C4-2B (cell line): ENCODE measurements at regions not wholly inside any gene's neighbourhood (a gene's known extent, or its start where the extent isn't known, plus 50 kb on each side); places are given as distances from the start of the nearest gene placed in this dataset.
"Not testable (repeated sequence)": the region's sequence is repeated elsewhere in the genome, so short reads cannot be mapped to it uniquely, and the experiment has no call there.

ENCODE experiments used
- CTCF ChIP-seq: fragments of 450-650 bp; conservative IDR thresholded peaks from 2 replicates; pipeline ENCODE4 v1.5.1; 2017; ENCODE audit warnings: mild to moderate bottlenecking
- ZFX ChIP-seq: fragments of 450-650 bp; IDR thresholded peaks from 2 replicates; pipeline ENCODE4 v1.6.1; 2017

GRCh38 chr5:158494044-158494443 is 605.7 kb downstream of the EBF1 start:
- not testable (repeated sequence) for TF ChIP-seq CTCF, ZFX
